GM21723 (cell line): ENCODE measurements at regions not wholly inside any gene's neighbourhood (a gene's known extent, or its start where the extent isn't known, plus 50 kb on each side); places are given as distances from the start of the nearest gene placed in this dataset.
A peak's percentile ranks its signal among the peaks of the same experiment; 100 is the strongest.
"Not testable (repeated sequence)": the region's sequence is repeated elsewhere in the genome, so short reads cannot be mapped to it uniquely, and the experiment has no call there.

Experiments
- ATAC-seq: cut with Tn5 transposase; IDR thresholded peaks from one replicate; pipeline ENCODE4 v1.9.1; 2021; ENCODE audit warnings: mild to moderate bottlenecking, moderate library complexity; ENCODE audit not compliant: unreplicated experiment

DNA sequence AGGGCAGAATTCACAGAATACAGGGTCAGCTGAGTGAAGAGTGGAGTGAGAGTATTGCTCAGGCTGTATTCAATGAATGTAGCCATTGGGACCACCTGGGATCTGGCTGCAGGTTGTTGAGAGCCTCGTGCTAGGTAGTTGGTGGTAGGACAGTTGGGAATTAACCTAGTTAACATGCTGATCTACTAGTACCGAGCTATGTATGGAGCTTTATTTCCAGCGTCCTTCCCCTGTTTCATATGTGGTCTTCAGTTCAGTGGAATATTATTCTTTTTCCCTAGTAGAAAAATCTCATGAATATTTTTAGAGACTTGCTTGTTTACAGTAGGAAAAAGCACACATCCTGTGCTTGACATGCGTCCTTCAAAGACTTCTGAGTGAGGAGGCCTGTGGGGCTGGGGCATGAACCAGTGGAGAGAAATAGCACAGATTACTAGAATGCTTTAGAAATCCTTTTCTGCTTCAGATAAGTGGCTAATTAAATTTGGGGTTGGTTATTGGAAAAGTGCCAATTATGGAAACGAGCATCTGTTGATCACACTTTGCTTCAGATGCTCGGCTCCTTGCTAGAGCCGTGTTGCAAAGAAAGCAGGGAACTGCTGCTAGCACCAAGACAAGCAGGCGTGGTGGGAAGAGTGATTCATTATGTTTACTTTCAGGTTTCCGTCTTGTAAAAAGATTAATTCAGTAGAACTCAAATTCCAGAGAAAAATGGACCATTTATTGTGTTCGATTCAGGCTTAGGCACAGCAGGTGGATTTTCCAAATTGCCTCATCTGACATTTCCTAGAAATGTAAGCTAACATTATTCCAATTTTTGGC lies 53.6 kb downstream of the ARF6 start:
- ATAC-seq, result no peak

DNA sequence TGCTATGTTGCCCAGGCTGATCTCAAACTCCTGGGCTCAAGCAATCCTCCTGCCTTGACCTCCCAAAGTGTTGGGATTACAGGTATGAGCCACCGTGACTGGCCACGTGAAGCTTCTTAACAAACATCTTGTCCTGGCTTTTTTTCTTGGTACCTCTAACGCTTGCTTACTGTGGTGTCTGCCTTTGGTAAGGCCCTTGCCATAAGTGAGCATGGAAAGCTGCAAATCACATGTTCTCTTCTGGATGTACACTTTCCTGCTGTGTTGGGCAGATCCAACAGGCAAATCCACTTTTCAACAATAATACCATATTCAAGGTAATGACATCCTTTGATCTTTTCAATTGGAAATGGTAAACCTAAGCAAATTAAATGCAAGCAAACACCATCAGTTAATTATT lies 54.6 kb downstream of the ARF6 start:
- no peak for ATAC-seq

DNA sequence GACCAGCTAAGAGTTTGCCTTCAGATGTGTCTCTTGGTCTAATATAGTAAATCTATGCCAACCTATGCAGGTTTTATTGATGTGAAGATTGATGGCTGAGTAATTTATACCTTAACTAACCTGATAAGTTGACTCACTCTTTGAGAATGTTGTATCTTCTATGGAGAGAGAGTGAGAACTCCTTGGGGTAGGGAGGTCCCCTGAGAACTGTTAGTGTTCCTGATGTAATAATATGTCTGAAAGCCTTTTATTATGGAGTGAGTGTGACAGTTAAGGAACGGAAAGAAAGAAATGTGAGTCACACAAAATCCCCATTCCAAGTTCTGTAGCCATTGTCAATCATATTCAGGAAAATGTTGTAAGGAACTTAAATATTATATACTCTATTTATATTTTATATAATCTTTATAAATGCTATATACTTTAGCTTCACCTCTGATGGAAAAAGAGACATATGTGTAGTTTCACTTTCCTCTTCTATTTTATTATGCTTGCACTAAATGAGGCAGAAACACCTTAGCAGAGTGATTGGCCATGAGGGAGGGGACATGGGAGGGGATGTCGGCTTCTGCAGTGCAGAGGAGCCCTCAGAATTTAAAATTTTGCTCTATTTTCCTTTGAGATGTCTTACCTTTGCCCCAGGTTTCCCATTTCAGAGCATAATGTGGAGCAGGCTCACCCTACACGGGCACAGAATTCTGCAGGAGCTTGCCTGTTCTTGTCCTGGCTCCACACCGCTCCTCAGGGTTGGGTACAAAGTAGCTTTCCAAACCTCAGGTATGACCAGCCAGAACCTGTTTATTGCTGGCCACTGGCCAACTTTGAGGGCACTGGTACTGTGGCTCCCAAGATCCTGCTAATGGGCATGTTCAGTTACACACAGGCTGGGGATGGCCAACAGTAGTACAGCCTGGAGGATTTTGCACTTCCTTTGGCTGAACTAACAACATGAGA lies 57.7 kb downstream of the ARF6 start:
- no peak for ATAC-seq

DNA sequence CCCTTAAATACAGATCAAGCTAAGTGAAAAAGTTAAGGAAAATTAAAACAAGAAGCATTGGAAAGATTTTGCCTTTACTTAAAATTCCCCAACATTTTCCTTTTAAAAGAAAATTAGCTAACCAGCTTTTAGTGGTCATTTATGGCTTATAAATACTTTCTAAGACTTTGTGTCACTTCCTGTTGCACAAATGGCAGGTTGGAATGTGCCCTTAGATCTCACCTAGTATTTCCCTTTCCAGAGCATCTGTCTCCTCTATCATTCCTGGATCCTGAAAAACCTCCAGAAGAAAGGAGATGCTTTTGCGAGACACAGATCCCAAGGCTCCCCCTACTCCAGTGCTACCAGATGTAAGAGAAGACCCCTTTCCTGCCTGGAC lies 58.3 kb downstream of the ARF6 start:
- no peak for ATAC-seq

DNA sequence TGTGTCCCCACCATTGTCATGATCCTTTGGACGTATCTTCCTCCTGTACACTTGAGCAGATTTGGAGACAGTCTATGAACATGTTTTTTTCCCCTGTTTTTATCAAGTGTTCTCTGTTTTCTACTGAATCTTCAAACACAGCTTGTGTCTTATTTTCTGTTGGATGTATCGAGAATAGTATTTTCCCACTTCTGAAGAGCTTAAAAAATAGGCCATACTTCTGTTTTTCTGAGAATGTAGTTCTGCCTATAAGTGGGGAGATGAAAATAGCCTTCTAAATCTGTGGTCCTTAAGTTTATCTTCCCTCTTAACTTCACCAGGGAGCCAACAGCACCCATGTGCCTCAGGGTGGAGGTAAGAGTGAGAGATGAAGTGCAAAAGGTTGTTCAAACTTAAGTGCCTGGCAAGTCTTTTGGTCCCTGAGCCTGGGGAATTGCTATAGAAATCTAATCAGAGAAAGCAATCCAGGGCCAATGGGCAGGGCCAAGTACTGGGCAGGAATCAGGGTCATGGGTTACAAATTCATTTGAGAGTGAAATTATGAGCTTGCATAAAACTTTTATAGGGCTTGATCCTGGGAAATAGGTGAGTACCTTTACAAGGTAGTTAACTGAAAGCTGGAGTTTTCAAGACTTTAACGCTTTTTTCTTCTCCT lies 58.9 kb downstream of the ARF6 start:
- no peak for ATAC-seq

DNA sequence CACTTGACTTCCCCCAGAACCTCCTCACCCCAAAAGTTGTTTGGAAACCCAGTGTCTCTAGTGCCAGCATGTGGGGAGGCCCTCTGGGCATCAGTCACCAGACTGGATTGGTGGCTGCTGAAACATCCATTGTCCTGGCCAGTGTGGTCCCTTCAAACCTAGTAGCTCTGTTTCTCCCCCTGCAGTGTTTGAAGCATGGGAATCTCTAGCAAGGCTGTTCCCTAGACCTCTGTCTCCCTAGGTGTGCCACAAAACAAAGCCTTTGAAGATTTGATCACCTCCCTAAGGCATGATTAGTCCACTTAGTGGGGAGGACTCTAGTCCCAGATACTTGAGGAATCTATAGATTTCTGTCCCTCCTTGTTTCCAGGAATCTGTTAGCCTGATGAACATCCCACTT lies 60.3 kb downstream of the ARF6 start:
- no peak for ATAC-seq

DNA sequence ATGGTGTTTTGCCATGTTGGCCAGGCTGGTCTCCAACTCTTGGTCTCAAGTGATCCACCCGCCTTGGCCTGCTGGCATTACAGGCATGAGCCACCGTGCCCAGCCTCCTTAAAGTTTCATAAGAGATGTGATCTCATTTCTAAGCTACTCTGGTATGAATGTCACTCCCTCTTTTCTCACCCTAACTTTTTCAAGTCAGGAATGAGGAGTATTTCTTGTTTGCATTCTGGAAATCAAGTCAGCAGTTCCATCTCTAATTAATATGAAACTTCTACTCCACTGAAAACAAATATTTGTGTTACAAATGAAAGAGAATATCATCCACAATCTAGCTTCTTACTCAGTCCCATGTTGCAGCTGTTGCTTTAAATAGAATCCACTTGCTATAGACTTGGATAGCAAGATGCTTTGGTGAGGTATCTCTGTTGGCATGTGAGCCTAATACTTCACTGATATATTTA lies 61.3 kb downstream of the ARF6 start:
- ATAC-seq, result no peak

DNA sequence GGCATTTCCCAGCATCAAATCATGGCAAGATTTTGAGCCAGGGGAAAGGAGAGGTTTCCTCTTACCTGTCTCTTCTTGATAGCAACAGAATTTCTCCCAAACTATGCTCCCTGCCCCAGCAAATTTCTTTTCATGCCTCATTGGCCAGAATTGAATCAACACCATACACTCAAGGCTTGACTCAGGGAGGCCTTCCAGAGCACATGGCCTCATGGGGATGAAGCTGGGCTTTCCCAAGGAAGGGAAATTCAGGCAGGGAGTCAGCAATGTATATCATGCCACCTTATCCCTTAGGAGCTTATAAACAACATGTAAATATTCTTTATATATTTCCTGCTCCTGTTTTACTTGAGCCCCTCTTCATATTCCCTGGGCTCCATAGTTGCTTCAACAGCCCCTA lies 62.1 kb downstream of the ARF6 start:
- no peak for ATAC-seq

DNA sequence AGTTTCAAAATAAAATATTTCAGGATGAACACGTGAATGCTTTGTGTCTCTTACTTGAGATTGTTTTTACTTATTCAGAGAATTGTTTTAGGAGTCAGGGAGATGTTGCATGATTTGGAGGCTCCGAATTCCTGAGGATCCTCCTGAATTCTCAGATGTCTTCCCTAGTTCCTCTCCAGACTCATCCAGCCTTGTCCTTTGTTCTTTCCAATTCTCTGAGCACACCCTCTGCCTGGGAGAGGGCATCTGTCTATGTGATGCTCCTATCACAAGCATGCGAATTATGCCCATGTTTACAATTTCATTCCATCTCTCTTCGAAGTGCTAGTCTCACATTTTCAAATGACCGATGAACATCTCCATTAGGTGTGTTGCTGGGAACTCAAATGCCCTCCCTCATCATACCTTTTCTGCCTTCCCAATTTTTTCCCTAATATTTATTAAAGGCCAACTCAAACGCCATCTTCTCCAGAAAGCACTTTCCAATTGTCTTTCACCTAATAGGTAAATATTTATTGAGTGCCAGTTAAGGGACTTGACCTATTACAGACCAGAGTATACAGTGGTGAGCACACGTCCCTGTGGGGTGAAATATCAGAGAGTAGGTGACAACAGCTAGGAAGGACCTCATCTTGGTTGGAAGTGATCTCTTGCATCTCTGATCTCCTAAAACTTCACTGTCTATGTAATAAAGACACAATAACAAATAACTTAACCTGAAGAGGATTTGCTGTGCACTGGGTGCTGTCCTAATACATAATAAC lies 64.4 kb downstream of the ARF6 start:
- ATAC-seq, result no peak

DNA sequence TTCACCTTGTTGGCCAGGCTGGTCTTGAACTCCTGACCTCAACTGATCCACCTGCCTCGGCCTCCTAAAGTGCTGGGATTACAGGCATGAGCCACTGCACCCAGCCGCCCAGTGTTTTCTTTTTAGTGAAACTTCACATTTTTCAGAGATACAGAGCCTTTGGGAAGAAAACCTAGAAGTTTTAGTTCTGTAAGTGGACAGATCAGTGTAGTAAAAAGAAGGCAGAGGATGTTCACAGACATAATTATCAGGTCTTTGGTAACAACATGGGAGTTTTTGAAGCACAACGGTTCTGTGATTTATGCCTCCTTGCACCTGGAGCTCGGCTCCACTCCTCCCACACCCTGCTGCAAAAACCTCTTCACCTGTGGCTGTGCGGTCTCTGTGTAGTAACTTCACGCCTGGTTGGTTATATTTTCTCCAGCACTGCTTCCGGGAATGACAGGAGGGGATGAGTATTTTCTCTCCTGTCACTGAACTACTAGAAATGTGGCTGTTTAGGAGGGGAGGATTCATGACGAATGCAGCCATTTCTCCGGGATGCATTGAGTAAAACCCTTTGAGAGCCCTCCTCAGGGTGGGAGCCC lies 67.0 kb downstream of the ARF6 start:
- ATAC-seq, result peak; percentile 64

DNA sequence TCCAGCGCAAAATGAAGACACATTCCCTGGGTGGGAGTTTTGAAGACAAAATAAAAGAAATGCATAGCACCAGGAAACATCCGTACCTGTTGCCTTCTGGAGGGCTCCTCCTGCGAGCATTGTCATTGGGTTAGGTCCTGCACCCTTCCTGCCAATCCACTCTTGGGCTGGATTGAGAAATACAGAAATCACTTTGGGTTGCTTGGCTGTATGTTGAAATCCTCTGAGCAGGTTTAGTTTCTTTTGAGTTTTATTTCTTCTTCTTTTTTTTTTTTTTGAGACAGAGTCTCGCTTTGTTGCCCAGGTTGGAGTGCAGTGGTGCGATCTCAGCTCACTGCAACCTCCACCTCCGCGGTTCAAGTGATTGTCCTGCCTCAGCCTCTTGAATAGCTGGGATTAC lies 67.6 kb downstream of the ARF6 start:
- ATAC-seq, result peak; percentile 2

DNA sequence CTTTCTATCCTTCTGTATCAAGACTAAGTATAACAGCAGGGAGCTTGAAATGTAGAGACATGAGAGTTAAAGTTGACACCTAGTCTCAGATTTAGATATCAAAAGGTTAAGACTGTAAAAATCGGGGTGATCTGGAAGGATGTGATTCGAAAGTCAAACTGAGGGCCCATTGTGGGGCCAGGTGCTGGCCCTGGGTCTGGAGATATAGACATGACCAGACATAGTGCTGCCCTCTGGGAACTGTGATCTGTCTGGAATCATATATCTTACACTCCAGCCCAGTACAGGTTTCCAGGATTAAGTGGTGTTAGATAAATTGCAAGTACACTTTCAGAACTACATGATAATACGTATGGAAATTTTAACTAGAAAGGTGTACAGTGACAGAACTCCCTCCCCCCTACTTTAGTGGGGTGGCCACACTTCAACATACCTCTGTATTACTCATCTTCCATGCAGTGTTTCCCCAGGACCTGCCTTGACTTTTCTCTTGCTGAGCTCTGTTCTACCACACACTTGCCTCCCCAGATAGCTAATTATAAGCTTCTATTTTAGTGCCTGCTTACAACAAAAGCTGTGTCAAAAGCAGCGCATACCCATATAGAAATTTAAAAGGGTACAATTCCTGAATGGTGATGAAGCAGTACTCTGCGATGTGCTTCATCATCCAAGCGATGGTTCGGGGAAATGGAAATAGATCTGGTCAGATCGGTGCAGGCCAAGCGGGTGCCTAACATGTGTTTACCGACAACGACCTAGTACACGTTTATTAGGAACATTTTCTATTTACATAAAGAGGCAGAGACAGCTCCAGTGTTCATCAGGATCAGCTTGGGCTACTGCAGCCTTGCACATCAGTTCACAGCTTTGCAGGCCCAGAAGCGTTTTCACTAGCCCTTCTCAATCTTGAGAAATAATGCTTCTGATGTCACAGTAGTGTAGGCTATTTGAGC lies 68.7 kb downstream of the ARF6 start:
- peak; percentile 46 for ATAC-seq

DNA sequence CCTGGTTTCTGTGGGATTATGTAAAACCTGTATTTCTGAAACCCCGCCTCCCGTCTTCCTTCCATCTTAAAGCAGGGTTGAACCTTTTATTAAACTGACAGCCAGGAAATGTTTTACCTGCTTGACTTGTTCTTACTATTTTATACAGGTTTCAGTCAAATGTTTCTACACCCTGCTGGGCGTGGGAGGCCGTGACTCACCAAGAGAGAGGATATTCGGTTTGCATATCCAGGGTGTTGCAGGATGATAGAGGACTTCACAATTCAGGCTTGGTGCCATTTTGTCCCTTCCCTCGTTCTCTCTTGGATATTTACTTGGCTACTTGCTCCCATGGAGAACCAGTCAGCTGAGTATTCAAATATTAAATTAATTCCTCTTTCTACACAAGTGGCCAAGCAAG lies 69.7 kb downstream of the ARF6 start:
- ATAC-seq, result peak; percentile 46

DNA sequence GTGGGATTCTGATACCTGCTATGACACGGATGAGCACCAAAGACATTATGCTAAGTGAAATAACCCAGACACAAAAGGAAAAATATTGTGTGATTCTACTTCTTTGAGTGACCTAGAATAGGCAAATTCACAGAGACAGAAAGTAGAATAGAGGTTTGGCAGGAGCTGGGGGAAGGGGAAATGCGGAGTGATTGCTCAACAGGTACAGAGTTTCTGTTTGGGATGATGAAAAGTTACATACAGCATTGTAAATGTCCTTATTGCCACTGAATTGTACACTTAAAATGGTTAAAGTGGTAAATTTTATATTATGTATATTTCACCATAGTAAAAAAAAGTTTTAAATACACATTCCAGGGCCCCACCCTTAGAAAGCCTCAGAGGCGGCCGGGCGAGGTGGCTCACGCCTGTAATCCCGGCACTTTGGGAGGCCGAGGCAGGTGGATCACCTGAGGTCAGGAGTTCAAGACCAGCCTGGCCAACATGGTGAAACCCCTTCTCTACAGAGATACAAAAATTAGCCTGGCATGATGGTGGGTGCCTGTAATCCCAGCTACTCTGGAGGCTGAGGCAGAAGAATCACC lies 72.3 kb downstream of the ARF6 start:
- ATAC-seq, result not testable (repeated sequence)

DNA sequence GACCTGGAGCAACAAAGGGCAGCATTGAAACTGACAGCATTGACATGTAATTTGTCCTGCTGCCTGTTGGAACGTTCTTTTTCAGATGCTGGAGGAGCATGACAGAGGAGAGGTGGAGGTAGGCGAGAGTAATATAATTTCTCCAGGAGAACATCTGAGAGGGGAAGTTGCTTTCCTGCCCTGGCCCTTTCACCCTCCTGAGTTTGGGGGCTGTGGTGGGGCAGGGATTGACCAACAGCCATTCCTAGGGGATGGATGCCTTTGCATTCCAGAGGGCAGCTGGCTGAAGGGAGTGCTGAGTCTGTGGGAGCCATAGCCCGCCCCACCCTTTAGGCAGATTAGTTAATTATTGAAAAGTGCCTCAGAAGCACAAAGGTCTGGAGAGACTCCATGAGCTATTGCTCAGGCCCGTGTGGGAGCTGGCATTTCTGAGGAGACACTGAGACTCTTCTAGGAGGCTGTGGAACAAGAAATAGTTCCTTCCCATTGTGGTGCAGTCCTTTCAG lies 73.5 kb downstream of the ARF6 start:
- ATAC-seq, result no peak

DNA sequence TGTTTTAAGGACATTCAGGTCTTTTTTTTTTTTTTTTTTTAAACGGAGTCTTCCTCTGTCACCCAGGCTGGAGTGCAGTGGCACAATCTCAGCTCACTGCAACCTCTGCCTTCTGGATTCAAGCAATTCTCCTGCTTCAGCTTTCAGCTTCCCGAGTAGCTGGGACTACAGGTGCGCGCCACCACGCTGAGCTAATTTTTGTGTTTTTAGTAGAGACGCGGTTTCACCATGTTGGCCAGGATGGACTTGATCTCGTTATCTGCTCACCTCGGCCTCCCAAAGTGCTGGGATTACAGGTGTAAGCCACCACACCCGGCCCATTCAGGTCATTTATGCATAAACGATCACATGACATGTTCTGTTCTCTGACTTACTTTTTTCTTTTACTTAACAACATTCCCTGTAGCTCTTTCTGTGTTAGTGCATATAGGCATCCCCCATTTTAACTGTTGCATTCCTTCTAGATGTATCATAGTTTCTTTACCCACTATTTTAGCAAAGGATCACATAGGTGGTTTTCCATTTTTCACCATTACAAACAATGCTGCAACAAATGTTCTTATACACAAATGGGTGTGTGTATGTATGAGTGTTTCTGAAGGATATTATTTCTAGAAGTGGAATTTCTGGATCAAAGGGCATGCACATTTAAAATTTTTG lies 74.2 kb downstream of the ARF6 start:
- ATAC-seq, result no peak

DNA sequence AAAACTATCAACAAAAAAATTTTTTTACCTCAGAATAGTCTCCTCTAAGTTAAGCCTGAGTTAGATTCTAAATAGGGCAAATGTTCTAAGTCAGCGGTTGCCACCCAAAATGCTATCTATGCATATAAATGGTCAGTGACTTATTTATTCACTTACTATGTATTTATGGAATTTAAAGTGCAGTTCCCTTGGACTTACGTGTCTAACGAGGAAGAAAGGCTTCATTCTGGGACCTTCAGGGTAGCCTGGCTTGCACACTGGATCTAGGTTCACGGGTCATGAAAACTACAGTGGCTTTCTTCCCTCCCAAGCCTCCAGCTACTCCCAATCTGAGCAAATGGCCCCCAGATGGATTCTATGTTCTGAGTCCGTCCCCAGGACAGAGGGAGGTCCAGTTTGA lies 77.1 kb downstream of the ARF6 start:
- no peak for ATAC-seq
